H1 (cell line): ENCODE measurements at regions not wholly inside any gene's neighbourhood (a gene's known extent, or its start where the extent isn't known, plus 50 kb on each side); places are given as distances from the start of the nearest gene placed in this dataset.

ENCODE experiments used
- ASH2L ChIP-seq: fragments of 200-600, 300-600 bp; sonication (generic); IDR thresholded peaks from one replicate; pipeline ENCODE4 v1.7.1; 2017; ENCODE audit warnings: low read length
- CREB1 ChIP-seq: IDR thresholded peaks from 2 replicates; pipeline ENCODE4 v1.6.1; 2012; ENCODE audit warnings: inconsistent platforms
- EZH2 ChIP-seq: fragments of 200-600 bp; sonication (generic); IDR thresholded peaks from 2 replicates; pipeline ENCODE4 v1.7.1; 2012; ENCODE audit warnings: low read depth, mild to moderate bottlenecking, moderate library complexity, low read length, inconsistent platforms; ENCODE audit not compliant: severe bottlenecking
- KDM1A ChIP-seq: fragments of 200-600, 300-600 bp; sonication (generic); IDR thresholded peaks from 2 replicates; pipeline ENCODE4 v1.7.1; 2016; ENCODE audit warnings: mild to moderate bottlenecking, low read length, borderline replicate concordance
- POLR2A ChIP-seq, 2 experiments: IDR thresholded peaks; 1 replicate in 1 of 2; 2 replicates in 1 of 2; pipeline ENCODE4 v1.6.1; 2011; ENCODE audit warnings: low read depth in 2 of 2, low read length in 2 of 2, mild to moderate bottlenecking in 2 of 2; ENCODE audit errors: control extremely low read depth in 1 of 2
- RFX5 ChIP-seq: IDR thresholded peaks from 2 replicates; pipeline ENCODE4 v1.6.1; 2011; ENCODE audit warnings: low read depth, low read length, improper control_type of control experiment, borderline replicate concordance
- TCF12 ChIP-seq: IDR thresholded peaks from 2 replicates; pipeline ENCODE4 v1.6.1; 2011; ENCODE audit warnings: low read depth, mild to moderate bottlenecking, low read length
- ZNF274 ChIP-seq: IDR thresholded peaks from 2 replicates; pipeline ENCODE4 v1.7.0; 2012; ENCODE audit warnings: low read length, borderline replicate concordance; ENCODE audit errors: extremely low read depth
- TF ChIP-seq, protein P1 (sequence below), 3 experiments: IDR thresholded peaks; 1 replicate in 2 of 3; 2 replicates in 1 of 3; pipeline versions ENCODE4 v1.5.1 to v1.6.1; 2011; ENCODE audit warnings: low read length in 3 of 3, mild to moderate bottlenecking in 3 of 3, inconsistent platforms in 2 of 3, low read depth in 1 of 3, moderate library complexity in 1 of 3; ENCODE audit not compliant: insufficient read depth in 1 of 3; ENCODE audit errors: control extremely low read depth in 1 of 3
- TF ChIP-seq, protein P2 (sequence below): IDR thresholded peaks from 2 replicates; pipeline ENCODE4 v1.6.1; 2011; ENCODE audit warnings: low read length, improper control_type of control experiment

DNA sequence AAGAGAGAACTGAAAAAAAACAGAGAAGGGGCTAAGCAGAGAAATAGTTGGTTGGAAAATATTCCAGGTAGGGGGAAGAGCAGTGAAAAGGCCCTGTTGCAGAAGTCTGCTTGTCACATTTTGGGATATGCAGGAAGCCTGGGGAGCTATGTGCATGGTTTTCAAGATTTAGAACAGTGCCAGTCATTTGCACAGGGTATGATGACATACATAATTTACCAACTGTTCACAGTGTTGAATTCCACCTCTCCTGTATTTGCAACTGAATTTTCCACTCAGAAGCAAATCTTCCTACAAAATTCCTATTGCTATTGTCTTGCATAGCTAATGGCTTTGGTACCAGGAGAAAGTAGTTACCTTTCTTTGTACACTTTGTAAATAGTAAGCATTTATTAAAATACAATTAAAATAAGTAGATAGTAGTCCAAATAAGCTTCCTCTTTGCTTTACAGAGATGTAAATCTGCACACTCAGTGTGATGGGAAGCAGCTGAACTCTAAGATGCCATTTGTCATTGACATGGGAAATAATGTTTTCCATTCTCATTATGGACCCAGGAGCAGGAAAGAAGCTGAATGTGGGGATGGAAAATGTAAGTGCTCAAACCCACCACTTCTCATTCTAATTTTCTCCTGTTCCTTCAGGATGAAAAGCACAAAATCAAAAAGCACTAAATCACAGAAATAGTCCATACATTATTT, 177.4 kb downstream of the BTG1 start:
- TF ChIP-seq KDM1A (no peak), POLR2A (IDR thresholded peaks at IDR 0.05; ENCODE audit: control extremely low read depth in 1 of 2, low read depth in 2 of 2, low read length in 2 of 2) (no peak), ZNF274 (no peak), CREB1 (no peak), ASH2L (no peak), RFX5 (no peak), EZH2 (no peak), TCF12 (no peak)
- TF ChIP-seq, protein P1, sequence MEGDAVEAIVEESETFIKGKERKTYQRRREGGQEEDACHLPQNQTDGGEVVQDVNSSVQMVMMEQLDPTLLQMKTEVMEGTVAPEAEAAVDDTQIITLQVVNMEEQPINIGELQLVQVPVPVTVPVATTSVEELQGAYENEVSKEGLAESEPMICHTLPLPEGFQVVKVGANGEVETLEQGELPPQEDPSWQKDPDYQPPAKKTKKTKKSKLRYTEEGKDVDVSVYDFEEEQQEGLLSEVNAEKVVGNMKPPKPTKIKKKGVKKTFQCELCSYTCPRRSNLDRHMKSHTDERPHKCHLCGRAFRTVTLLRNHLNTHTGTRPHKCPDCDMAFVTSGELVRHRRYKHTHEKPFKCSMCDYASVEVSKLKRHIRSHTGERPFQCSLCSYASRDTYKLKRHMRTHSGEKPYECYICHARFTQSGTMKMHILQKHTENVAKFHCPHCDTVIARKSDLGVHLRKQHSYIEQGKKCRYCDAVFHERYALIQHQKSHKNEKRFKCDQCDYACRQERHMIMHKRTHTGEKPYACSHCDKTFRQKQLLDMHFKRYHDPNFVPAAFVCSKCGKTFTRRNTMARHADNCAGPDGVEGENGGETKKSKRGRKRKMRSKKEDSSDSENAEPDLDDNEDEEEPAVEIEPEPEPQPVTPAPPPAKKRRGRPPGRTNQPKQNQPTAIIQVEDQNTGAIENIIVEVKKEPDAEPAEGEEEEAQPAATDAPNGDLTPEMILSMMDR (IDR thresholded peaks at IDR 0.05; ENCODE audit: control extremely low read depth in 1 of 3, insufficient read depth in 1 of 3, low read depth in 1 of 3, low read length in 3 of 3): no peak
- TF ChIP-seq, protein P2, sequence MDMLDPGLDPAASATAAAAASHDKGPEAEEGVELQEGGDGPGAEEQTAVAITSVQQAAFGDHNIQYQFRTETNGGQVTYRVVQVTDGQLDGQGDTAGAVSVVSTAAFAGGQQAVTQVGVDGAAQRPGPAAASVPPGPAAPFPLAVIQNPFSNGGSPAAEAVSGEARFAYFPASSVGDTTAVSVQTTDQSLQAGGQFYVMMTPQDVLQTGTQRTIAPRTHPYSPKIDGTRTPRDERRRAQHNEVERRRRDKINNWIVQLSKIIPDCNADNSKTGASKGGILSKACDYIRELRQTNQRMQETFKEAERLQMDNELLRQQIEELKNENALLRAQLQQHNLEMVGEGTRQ: no peak
